AML-193 (cell line): ENCODE measurements at regions not wholly inside any gene's neighbourhood (a gene's known extent, or its start where the extent isn't known, plus 50 kb on each side); places are given as distances from the start of the nearest gene placed in this dataset.
"Not testable (repeated sequence)": the region's sequence is repeated elsewhere in the genome, so short reads cannot be mapped to it uniquely, and the experiment has no call there.

Experiments
- DNase-seq, 2 experiments: peaks; one replicate each; lab custom pipeline; 2025; lab: John Stamatoyannopoulos, UW

DNA sequence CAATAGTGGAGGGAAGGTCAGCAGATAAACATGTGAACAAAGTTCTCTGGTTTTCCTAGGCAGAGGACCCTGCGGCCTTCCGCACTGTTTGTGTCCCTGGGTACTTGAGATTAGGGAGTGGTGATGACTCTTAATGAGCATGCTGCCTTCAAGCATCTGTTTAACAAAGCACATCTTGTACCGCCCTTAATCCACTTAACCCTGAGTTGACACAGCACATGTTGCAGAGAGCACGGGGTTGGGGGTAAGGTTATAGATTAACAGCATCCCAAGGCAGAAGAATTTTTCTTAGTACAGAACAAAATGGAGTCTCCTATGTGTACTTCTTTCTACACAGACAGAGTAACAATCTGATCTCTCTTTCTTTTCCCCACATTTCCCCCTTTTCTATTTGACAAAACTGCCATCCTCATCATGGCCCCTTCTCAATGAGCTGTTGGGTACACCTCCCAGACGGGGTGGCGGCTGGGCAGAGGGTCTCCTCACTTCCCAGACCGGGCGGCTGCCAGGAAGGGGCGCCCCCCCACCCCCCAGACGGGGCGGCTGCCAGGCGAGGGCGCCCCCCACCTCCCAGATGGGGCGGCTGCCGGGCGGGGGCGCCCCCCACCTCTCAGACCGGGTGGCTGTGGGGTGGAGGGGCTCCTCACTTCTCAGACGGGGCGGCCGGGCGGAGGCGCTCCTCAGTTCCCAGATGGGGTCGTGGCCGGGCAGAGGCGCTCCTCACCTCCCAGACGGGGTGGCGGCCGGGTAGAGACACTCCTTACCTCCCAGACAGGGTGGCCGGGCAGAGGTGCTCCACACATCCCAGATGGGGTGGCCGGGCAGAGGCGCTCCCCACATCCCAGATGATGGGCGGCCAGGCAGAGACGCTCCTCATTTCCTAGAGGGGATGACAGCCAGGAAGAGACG, 361.6 kb upstream of the SGO1 start:
- not testable (repeated sequence) for DNase-seq

GRCh38 chr3:20546636-20547035, 360.6 kb upstream of the SGO1 start:
- no peak for DNase-seq

DNA sequence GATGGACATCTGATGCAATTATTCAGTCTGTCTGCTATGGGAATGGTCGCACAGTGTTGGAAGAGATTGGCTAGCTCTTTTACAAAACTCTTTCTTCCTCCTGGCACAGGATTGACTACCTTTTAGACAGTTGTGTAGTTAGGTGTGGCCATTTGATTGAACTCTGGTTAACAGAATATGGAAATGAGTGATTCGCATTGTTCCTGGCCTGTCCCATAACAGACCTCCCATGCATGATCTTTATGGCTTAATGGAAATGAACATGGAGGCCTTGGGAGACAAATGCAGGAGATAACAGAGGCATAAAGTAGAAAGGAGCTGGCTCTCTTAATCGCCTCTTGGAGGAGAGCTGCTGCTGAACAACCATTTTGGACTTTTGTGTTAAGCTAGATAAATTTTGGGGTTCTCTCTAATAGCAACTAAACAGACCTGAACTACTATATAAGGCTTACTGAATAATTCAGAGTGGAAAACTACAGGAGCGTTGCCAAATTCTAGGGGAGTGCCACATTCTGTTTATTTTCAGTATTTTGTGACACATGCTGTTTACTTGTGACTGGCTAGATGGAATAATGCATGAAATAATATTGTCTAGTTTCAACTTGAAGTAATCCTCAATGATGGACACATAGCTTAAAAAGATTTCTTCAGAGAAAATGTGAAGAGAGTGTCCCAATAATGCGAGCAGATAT, 357.7 kb upstream of the SGO1 start:
- no peak for DNase-seq

- no peak for DNase-seq
These were observed 354.1 kb upstream of the SGO1 start for GRCh38 chr3:20540066-20540465.

DNA sequence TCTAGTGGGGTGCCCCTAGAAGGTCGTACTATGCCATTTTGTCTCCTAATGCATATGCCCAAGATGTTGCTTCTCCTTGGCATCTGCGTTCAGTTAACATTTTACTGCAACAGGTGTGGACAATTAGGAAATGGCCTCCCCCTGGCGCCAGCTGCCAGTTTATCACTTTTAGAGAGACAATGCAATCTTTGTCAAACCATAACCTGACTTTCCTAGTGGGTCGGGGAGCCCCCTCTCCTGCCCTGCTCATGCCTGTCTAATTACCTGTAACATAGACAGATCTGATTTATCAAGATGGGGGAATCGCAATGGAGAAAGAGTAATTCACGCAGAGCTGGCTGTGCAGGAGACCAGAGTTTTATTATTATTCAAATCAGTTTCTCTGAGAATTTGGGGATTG, 353.7 kb upstream of the SGO1 start:
- DNase-seq: no peak

DNA sequence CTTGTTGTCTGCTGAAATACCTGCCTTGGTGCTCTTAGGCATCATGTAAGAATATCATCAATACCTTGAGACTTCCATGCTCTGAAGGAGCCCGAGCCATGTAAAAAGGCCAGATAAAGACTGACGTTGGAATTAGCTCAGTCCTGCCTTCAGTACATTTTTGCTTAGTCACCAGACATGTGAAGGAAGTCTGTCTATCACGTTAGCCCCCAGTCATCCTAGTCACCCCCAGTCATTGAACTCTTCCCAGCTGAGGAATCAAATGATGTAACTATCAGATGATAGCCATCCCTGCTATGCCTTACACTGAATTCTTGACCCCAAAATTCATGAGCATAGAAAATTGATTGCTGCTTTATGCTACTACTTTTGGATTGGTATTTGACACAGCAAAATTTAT, 351.2 kb upstream of the SGO1 start:
- DNase-seq: no peak

DNA sequence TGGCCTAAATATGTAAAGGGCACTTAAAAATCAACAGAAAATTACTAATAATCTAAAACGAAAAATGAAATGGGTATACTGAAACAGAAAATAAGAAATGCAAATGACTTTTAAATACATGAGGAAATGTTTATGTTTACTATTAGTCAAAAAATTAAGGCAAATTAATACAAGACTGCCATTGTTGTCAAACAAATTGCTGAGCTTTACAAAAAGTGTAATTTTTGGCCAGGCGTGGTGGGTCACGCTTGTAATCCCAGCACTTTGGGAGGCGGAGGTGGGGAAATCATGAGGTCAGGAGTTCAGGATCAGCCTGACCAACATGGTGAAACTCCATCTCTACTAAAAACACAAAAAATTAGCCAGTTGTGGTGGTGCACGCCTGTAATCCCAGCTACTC, 343.9 kb upstream of the SGO1 start:
- no peak for DNase-seq

DNA sequence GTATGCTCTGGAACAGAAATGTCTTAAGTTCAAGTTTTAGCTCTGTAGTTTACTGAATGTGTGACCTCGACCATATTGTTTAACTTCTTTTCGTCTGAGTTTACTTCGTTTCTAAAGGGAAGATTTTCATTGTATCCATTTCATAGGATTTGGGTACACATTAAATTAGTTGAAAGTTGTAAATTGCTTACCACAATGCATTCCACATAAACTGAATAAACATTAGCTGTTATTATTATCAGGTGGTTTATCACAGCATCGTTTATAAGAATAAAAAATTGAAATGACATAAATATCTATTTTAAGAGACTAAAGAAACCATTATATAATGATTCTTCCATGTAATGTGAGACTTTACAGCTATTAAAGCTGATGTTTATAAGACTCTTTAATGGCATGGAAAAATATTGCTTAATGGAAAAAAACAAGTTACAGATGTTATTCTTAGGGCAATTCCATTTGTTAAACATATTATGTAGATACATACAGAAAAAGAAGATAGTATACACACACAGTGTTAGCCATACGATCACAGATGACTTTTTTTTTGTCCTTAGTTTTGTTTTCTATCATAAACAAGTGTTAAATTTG, 342.3 kb upstream of the SGO1 start:
- no peak for DNase-seq

GRCh38 chr3:20527368-20527767, 341.4 kb upstream of the SGO1 start:
- no peak for DNase-seq

DNA sequence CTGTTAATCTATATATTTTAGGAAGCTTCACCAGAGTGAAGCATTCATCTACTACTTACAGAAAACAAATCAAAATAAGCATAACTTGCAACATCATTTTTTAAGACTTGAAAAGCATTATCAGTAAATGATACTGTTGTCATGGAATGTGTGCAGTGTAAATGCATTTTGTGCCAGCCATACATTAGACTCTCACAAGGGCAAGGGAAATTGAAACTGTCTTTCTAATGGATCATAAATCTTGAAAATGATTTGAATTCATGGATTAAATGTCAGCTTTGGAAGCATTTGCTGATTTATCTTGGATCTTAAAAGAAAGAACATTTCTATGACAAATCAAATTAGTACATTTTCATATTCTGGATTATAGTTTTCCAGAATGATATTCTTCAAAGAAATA, 338.3 kb upstream of the SGO1 start:
- no peak for DNase-seq

DNA sequence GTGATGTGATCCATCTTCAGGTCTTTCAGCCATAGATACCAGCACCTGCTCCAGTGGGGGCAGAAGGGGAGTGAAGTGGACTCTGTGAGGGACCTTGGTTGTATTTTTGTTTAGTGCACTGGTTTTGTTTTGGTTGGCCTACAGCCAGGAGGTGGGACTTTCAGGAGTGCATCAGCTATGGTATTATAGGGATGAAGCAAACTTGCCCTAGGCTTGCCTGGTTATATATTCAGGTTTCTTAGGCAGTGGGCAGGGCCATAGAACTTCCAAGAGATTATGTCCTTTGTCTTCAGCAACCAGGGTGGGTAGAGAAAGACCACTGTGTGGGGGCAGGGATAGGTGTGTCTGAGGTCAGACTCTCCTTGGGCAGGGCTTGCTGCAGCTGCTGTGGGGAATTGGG, 337.3 kb upstream of the SGO1 start:
- no peak for DNase-seq

GRCh38 chr3:20517316-20517715, 331.3 kb upstream of the SGO1 start:
- not testable (repeated sequence) for DNase-seq

DNA sequence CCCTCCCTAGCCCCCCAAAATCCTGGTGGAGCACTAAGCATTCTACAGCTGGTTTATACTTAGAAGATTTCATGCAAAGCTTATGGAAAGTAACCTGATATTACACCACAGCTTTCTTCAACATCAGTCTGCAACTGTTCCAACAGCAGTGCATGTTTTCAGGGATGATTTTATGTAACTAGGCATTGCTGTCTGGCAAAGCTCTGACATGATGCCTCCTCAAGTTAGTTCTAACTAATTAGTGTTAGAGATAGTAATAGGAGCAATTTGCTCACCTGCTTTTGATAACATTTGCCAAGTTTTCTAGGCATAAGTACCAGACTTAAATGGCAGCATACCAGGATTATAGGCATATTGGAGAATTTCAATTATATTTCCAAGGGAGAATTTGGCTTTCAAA, 330.3 kb upstream of the SGO1 start:
- no peak for DNase-seq

DNA sequence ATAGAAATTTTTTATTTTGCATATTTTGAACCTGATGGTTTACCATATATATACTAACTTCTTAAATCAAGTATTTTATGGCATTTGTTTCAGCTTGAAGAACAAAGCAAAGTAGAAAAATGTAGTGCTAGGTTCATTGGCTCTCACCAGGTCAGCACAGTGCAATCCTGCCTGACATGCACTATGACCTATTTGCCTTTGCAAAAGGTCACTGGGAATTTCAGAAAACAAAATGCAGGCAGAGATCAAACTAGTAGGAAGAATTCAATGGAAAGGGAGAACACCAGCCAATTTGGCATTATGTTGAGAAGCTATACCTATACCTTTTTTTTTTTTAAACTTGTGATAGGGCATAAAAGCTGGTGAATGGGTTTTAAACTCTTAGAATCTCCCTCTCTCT, 329.8 kb upstream of the SGO1 start:
- DNase-seq: no peak

DNA sequence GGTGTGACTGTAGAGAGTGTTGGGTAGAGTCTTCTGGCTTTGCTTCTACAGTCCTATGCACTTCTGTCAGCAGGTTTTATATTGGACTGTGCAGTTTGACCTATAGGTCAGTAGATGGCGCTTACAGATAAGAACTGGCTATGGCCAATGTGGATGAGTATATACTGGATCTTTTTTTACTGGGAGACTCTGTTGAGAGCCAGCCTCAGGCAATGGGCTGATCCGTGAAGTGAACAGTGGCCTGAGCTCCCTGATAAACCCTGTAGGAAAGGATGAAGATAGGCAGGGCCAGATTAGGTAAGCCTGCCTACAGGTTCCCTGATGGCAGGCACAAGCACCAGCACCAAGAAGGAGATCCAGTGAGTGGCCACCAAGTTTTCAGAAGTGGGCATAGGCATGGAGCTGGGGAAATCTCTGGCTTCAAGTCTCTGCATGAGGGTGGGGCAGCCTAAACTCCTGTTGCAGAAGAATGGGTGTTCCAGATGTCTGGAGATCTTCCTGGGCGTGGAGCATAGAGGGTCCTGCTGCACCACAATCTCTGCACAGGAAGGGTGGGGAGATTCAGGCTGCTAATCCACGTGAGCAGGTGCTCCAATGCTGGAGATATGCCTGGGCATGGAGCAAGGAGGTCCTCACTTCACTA, 326.0 kb upstream of the SGO1 start:
- peak; percentile 38 to 47 for DNase-seq

DNA sequence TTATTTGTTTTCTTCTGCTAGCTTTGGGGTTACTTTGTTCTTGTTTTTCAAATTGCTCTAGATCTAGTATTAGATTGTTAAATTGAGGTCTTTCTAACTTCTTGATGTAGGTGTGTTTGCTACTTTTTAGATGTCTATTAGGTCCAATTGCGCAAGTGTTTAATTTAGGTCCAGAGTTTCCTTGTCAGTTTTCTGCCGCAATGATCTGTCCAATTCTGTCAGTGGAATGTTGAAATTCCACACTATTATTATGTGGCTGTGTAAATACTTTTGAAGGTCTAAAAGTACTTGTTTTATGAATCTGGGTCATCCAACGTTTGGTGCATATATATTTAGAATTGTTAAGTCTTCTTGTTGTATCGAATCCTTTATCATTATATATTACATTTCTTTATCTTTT, 324.4 kb upstream of the SGO1 start:
- DNase-seq: no peak

DNA sequence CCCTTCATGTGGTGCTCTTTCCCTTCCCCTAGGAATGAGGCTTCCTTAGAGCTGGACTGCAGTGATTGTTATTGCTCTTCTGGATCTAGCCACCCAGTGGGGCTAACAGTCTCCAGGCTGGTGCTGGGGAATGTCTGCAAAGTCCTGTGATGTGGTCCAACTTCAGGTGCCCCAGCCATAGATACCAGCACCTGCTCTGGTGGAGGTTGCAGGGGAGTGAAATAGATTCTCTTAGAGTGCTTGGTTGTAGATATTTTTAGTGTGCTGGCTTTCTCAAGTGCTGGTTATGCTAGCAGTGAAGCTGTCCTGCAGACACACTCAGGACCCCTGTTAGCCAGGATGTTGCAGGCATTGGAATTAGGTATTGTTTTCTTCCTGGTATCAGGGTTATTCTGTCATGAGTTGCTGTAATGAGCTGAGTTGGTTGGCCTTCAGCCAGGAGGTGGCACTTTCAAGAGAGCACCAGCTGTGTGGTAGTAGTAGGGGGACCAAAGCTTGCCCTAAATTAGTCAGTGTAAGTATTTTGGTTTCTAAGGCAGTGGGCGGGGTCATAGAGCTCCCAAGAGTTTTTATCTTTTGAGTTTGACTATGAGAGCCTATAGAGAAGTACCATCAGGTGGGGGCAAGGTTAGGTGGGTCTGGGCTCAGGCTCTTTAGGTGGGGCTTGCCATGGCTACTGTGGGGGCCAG, 317.5 kb upstream of the SGO1 start:
- no peak for DNase-seq

DNA sequence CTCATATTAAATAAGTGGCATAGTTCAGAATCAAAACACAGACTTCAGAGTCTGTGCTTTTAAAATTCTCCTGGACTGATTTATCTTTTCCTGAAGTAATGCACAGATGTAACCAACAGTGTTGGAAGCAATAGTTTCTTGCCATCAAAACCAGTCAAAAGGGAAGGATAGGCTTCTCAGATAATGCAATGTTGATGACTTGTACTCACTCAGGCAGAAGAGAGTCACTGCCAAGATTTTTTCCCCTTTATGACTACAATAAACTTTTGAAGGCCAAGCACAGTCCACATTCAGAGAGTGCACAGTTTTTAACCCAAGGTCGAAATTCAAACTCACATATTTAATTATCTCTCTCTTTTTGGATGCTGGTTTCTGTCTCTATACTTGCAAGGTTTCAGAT, 305.0 kb upstream of the SGO1 start:
- DNase-seq: no peak

DNA sequence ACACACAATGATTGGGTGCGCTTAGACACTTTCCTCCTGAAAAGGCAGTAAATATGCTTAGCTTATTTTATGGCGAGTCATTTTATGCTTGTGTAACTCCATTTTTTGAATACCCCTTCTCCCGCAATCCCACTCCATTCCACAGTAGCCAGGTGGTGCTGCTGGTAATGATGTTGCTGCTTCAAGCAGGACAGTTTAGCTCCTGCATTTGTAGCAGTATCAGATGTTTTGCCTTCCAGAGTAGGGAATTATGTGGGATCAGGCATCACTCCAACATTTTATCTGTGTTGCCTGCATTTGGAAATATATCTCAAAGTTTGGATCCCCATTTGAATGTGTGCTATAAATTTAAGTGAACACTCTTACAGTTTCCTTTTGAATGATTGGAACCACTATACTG, 302.1 kb upstream of the SGO1 start:
- no peak for DNase-seq

- no peak for DNase-seq
These were observed 298.1 kb upstream of the SGO1 start for GRCh38 chr3:20484126-20484525.

DNA sequence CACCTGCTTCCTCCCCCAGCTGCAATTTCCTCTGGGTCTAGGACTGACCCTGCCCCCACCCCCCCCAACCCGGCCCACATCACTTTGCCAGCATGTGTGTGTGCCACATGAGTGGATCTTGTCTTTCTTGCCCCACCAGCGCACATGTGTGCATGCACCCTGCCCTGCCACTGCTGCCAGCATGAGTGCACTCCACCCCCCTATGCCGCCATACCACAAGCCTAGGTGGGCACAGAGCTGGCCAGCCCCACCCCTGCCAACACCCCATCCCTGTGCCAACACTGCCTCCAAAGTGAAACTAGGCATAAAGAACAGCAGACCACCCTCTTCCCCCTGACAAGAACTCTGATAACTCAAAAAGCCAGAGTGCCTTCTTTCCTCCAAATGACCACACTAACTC, 296.3 kb upstream of the SGO1 start:
- DNase-seq: no peak

DNA sequence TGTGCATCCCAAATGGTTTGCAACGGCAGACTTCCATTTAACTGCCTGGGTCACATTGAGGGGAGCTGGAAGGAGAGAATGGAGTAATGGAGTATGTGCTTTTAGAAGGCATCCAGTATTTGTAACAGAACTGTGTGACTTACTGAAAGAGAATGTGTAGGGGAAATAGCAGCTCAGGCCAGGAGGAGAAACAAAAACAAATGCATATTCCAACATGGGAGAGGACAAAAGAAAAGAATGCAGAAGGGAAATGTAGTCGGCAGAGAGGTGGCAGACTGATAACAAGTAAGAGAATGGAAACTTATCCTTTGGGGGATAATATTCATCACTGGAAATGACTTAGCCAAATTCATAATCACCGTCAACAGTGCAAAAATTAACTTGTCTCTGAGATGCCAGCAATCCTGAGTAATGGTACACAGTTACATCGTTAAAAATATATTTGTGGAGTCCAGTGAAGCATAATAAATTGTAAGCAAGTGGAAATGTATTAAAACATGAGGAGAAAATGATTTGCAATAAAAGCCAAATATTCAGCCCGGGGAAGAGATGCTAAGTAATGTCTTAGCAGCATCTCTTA, 294.9 kb upstream of the SGO1 start:
- no peak for DNase-seq
